ENCODE measurements at regions not wholly inside any gene's neighbourhood (a gene's known extent, or its start where the extent isn't known, plus 50 kb on each side); places are given as distances from the start of the nearest gene placed in this dataset.
"Not testable (repeated sequence)": the region's sequence is repeated elsewhere in the genome, so short reads cannot be mapped to it uniquely, and the experiment has no call there.

DNA sequence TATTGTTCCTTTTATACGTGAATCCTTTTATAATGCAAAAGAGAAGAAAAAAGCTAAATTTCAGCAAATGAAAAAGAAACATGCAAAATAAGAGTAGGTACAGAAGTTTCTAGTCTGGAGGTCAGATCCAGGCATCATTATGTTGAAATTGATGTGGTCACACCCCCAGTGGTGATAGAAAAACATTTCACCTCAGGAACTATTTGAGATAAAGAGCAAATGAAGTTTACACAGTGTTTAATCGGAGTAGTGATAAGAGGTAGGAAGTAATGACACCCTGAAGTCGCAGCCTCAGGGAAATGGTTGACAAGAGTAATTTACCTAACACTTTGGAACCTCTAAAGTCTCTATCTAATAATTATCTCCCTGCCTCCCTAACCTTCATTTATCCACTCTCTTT is 536.0 kb upstream of the STEAP1 start:
- DNase-seq (ENCODE audit: low read depth), result no peak

DNA sequence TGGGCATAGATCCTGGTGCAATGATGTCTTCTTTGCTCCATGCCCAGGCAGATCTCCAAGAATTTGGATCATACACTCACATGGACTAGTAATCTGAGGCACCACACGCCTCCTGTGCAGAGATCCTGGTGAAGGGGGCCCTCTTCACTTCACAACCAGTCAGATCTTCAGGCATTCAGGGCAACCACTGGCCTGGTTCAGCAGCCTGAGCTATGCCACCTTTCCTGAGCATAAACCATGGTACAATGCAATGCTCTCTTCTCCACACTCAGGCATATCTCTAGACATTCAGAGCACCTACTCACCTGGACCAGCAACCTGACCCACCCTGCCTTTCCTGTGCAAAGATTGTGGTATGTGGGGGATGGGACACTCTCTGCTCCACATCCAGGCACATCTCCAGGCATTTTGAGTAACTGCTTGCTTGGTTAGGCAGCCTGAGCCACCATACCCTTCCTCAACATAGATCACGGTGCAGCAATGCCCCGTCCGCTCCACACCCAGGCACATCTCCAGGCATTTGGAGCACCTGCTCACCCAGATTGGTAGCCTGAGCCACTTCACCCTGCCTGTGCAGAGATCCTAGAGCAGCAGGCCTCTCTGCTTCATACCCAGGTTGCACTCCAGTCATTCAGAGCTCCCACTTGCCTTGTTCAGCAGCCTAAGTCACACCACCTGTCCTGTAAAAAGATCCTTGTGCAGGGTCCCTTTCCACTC is 532.2 kb upstream of the STEAP1 start:
- DNase-seq (ENCODE audit: low read depth), result no peak

DNA sequence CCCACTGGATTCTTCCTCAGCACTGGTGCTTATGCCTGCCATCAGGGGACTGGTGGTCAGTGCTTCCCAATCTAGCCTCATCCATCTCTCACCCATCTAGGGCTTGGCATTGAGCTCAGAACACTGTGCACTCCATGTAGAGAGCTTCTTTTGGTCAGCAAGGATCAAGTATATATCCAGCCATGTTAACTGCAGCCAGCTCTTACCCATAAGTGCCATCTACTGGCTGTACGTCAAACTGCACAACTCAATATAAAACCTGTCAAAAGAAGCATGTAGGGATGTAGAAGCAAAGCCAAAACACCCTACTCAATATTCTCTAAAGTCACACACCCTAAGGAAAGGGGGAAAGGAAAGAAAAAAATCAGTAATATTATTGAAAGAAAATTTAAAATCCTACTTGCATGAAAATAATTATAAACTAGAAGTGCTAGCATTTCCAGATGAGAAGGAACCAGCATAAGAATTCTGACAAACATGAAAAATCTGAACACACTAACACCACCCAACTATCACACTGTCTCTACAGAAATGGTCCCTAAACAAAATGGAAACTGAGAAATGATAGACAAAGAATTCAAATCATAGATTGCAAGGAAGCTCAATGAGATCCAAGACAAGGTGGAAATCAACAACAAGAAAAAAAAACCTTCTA is 531.1 kb upstream of the STEAP1 start:
- peak; percentile 4 for DNase-seq (ENCODE audit: low read depth)

DNA sequence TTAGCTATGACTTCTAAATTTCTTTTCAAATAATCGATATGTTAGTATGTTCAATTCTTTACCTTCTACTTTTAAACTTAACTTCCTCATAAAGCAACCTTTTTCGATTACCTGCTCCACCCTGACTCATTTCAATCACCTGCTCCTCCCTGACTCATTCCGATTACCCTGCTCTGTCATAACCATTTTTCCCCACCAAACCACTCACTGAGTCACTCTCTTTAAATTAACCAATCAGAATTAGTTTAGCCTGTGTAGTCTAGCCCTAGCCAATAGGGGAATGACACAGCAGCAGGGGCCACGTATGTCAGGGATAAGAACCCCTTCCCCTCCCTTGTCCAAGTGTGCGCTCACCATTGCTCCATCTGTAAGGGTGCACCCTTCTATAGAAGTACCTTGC is 530.1 kb upstream of the STEAP1 start:
- DNase-seq (ENCODE audit: low read depth), result not testable (repeated sequence)

DNA sequence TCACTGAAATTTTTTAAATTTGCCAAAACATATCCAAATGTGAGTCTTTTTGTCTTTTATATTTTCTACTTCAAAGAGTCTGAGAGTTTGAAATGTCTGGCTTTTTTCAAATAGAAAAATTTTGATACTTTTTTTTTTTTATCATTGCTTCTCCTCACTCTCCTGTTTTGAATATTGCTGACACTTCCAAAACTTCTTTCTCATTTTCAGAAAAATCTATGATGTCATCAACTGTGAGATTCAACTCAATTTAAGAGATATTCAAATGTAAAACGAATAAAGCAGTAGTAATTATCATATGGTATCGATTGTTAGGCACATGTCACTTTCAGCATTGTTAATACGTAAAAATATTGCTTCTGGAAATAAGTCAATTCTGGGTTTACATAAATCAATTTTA is 505.8 kb upstream of the STEAP1 start:
- DNase-seq (ENCODE audit: low read depth), result no peak

DNA sequence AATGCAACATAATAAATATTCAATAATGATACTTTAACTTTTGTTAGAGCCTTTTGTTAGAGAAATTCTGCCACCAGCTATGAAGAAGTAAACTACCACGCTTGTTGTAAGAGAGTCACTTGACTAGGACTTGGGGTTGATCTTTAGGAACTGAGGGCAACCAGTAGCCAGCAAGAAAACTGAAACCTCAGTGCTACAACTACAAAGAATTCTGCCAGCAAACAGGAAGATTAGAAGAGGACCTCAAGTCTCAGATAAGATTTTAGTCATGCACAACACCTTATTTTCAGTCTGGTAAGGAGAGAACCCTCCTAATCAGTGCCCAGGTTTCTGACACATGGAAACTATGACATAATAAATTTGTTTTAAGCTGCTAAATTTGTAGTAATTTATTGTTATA is 498.3 kb upstream of the STEAP1 start:
- DNase-seq (ENCODE audit: low read depth), result no peak

DNA sequence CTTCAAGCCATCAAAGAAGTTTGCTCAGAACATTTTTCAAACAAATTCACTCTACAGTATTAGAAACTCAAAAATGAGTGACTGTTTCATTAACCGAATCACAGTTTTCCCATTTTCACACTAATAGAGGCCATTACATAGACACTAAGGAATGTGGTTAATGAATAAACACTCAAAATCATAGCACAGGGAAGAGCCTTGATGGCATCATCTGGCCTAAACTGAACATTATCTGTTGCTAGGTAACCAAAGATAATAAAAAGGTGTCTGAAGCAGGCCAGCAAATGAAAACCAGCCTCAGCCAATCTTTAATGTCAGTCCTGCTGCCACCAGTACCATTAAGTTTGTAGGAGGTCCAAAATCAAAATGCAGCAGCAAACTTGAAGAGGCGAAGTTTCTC is 492.4 kb upstream of the STEAP1 start:
- DNase-seq (ENCODE audit: low read depth), result no peak

DNA sequence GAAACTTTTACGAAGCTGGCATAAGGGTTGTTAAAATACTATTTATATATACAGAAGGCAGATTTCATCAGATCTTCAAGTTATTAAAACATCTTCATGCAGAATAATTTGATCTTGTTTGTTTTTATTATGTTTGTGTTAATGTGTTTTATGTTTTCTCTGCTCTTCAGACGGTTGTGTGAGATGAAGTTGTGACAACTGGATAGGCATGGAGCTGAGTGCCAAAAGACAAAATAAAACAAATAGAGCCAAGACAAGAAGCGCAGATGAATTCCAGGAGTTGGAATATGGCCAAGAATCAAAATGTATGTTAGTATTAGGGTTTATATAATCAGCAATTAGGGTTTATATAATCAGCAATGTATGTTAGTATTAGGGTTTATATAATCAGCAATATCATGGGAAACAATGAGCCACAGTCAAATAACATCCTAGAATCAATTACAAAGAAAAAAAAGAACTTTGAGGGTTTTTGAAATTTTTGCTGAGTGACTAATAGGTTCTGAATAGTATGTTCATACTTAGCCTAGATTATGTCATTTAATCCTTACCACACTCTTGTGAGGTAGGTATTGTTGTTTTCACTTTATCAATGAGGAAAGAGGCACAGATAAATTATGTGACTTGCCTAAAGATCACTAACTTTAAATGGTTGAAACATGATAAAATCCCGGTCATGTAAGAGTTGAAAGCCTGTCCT is 488.0 kb upstream of the STEAP1 start:
- no peak for DNase-seq (ENCODE audit: low read depth)

DNA sequence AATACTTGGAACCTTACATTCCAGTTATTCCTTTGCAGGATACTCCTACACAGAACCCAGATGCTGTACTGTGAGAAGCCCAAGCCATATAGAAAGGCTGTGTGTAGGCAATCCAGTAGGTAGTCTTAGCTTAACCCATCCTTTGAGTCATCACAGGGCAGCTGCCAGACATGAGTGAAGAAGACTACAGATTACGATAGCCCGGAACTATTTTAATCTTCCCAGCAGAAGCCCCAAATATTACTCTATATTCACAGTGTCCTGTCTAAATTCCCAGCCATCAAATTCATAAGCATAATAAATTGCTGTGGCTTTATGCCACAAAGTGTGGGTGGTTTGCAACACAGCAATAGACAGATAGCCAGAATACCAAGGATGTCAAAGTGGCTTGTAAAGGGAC is 474.1 kb upstream of the STEAP1 start:
- DNase-seq (ENCODE audit: low read depth), result no peak

DNA sequence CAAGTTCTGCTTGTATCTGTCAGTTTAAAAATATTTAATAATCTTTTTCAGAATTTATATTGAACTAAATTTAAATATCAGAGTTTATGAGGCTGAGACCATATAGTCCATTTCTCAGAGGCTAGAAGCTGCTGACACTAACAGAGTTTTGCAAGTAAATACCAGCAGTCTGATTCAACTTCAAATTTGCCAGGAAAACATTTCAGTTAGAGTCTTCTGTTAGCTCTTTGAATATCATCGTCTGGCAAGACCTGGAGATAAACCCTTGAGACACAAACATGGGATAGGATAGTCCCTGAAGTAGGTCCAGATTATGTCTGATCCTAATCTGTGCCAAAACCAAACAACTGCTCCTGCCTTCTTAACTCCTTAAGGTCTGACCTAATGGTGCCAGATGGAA is 472.8 kb upstream of the STEAP1 start:
- DNase-seq (ENCODE audit: low read depth), result no peak

DNA sequence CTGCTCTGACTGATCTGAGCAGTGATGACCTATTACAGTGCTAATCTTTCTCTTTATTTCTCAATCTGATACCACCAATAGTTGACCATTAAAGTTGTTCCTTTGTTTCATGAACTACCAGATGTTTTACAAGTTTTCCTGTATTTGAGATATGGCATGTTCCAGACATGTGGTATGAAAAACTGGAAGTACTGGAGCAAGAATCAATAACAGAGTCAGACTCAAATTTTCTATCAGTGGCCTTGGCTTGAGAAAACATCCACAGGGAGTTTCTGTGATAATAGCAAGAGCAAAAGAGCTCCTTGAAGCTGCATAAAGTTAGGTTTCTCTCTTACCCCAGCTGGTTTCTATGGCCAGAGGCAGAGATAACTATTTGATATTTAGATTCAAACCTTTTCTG is 469.0 kb upstream of the STEAP1 start:
- no peak for DNase-seq (ENCODE audit: low read depth)

DNA sequence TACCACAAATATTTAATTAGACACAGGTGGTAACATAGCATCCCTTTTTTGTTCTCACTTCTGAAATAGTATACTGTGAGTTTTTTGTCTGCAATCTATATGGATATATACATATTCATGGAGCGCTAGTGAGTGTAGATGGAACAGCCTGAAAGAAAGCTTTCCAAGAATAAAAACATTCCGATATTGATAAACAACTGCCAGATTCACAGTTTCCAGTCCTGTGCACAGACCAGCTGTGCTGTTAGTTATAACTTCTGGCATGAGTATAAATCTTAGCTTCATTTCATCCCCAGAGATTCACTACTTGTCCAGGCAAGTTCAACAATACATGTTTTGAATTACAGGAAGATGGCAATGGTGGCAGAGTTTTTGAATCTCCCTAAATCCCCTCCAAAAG is 467.1 kb upstream of the STEAP1 start:
- no peak for DNase-seq (ENCODE audit: low read depth)

DNA sequence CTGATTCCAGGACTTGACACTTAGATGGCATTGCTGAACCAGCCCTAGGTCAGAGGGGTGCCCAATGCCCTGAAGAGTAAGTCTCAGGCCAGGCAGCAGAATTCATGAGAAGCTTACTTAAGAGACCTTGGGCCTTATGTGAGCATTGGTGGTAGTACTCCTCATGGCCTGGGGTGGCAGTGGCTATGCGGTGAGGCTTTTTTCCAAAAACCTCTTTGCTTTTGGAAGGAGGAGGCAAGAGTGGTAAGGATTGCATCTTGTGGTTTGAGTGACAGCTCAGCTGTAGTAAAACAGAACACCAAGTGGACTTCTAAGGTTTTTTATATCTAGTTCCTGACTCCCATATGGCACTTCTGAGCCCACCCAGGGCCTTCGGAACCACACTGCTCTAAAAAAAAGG is 459.0 kb upstream of the STEAP1 start:
- DNase-seq (ENCODE audit: low read depth), result no peak

DNA sequence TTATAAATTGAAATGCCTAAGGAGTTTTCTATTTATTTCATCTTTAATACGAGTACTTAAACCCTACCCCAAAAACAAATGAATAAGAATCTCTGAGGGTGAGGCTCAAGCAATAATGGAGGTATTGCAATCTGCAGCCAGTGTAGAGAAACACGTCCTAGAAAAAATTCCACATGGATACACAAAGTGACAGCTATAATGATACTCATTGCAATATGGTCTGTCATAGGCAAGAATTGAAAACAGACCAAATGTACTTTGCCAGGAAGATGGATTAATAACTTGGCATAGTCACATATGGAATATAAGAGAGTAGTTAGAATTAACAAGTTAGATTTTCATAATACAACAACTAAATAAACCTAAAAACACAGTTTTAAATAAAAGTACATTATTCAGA is 440.1 kb upstream of the STEAP1 start:
- DNase-seq (ENCODE audit: low read depth), result no peak

DNA sequence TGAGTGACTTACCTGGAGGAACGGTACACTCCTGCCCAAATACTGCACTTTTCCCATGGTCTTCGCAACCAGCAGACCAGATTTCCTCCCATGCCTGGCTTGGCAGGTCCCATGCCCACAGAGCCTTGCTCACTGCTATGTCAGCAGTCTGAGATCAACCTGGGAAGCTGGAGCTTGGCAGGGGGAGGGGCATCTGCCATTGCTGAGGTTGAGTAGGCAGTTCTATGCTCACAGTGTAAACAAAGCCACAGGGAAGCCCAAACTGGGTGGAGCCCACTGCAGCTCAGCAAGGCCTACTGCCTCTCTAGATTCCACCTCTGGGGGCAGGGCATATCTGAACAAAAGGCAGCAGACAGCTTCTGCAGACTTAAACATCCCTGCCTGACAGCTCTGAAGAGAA is 435.3 kb upstream of the STEAP1 start:
- not testable (repeated sequence) for DNase-seq (ENCODE audit: low read depth)

DNA sequence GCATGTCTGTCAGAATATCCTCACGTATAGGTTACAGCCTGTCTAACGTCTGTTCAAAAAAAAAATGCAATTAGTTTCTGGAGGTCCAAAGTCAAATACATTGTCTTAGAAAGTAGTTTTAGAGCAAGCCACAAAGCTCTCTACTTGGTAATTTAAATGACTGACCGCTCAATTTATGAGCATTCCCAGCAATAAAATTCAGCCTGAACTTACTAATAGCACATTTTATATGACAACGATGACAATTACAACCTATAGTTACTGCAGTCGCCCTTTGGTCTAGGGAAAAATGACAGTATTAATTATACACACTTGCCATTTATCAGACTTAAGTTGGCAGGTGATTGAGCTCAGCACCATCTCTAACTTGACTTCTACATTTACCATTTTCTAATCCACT is 425.8 kb upstream of the STEAP1 start:
- no peak for DNase-seq (ENCODE audit: low read depth)

DNA sequence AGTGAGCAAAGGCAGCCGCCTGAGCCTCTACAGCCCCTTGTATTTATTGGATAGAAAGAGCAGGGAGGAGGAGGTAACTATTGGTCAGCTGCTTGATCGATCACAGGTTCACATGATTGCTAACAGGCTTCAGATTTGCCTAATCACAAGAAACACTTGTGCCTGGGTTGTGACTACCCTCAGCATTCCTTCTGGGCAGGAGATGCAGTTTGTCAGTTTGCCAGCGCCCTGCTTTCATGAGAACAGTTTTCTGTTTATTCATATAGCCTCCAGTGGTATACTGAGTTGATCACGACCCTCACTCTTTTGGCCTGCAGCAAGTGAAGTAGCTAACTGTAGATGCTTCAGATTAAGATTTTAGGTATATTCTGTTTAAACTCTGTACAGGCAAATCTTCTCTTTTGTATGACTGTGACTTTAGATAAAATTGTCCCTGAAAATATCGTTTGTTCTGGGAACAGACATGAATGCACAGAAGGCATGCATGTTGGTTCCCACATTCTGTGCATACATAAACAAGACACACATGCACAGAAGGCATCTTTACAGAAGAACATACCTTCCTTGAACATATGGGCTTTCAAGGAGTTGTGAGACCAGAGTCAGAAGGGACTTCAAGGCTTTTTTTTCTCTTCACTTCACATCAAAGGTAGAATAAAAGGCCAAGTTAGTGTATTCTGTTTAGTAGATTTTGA is 422.4 kb upstream of the STEAP1 start:
- no peak for DNase-seq (ENCODE audit: low read depth)

DNA sequence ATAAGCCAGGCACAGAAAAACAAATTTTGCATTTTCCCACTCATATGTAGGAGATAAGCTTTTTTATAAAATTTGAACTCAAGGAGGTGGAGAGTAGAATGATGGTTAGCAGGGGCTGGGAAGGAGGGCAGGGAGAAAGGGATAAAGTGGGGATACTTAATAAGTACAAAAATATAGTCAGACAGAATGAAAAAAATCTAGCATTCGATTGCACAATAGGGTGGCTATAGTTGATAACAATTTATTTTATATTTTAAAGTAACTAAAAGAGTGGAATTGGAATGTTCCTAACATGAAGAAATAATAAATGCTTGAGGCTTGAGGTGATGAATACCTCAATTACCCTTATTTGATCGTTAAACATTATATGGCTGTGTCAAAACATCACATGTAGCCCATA is 415.7 kb upstream of the STEAP1 start:
- no peak for DNase-seq (ENCODE audit: low read depth)

DNA sequence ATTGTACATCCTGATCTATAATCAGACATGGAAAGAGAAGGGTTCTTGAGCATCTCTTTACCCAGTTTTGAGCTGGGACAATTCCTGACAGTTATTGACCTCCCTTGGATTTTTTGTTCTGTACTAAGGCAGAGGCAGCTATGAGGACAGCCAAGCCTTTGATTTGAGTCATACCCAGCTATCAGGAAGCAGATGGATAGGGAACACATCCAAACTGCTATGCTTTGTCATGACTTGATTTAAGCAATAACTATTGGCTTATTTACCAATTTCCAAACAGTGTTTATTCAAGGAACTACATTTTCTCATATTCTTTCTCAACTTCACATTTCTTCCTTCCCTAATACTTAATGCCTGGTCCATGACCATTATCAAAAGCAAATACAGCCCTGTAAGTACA is 396.4 kb upstream of the STEAP1 start:
- DNase-seq (ENCODE audit: low read depth), result no peak

DNA sequence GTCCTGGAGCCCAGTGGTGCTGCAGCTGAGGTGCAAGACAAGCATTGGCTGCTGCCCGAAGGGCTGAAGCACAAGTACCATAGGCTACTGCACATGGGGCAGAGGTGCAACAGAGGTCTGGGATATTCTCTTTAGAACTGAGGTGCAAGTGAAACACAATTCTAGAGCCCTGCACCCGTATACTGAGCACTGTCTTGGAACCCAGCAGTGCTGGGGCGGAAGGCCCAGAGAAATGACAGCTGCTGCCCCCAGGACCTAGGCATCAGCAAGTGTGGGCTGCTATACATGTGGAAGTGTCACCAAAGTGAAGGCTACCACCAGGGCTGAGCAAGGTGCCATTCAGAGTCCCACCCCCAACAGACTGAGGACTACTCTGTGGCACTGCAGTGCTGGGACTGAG is 393.6 kb upstream of the STEAP1 start:
- DNase-seq (ENCODE audit: low read depth), result no peak

DNA sequence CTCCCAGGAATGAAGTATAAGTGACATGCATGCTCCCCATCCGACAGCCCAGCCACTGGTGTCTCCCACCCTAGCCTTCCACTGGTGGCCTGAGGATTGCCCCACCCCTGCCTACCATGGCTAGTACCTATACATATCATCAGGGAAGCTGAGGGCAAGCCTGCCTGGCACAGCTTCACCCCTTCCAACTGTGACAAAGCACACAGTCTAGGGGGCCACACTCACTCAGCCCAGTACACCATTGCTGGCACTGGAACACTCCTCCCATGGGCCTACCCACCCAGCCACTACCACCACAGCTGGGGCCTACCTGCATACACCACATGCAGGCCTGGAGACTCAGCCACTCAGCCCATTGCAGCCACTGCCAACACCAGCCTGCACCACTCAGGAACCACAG is 393.1 kb upstream of the STEAP1 start:
- no peak for DNase-seq (ENCODE audit: low read depth)

DNA sequence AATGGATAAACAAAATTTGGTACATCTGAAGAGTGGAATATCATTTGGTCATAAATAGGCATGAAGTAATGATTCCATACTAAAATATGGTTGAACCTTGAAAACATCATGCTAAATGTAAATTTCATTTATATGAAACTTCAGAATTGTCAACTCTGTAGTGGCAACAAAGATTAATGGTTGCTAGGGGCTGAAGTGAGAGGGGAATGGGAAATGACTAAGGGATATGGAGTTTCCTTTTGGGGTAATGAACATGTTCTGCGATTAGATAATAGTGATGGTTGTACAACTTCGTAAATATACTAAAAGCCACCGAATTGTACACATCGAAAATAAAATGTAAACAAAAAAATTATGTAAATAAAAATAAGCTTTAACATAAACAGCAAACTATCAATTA is 384.1 kb upstream of the STEAP1 start:
- no peak for DNase-seq (ENCODE audit: low read depth)

All from GM04503 (cell line).